Activated CD8-positive, alpha-beta memory T cell treated with anti-CD3 and anti-CD28 coated beads, Interleukin-2, amount 50 U/mL, for 4 hours (primary cell): ENCODE measurements at regions not wholly inside any gene's neighbourhood (a gene's known extent, or its start where the extent isn't known, plus 50 kb on each side); places are given as distances from the start of the nearest gene placed in this dataset.
A peak's percentile ranks its signal among the peaks of the same experiment; 100 is the strongest.

Experiments
- DNase-seq: peaks from one replicate; pipeline ENCODE4 v3.0.0-alpha.2; 2020

DNA sequence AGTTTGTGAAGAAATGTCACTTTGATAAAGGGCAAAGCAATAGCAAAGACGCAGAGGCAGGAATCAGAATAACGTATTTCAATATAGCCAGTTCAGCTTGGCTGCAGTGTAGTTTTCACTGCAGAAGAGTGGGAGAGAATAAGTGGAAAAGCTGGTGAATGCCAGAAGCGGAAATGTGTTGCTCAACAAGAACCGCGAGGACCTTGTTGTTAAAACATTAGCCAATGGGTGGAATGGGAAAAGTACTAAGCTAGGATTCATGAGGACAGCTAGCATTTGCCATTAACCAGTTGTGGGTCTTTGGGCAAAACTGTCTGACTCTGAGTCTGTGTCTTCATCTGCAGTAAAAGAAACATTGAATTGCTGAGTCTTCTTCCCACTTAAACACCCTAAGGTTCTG lies 292.9 kb upstream of the GRIP1 start:
- DNase-seq: no peak

DNA sequence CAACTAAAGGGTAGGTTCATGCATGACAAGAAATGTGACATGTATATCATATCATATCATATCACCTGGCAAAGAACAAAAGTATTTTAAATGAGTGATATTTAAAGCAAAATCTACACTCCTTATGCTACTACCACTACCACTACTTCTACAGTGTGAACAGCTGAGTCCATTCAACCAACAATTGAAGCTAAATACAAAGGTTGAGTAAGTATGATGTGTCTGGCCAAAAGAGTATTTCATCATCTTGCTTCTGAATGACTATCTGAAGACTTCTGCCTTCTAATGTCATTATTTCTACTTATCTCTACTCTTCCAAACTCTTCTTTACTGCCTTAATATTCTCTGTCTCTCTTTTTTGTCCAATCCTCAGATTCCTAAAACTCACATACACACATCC lies 292.6 kb upstream of the CAND1 start:
- DNase-seq: no peak

DNA sequence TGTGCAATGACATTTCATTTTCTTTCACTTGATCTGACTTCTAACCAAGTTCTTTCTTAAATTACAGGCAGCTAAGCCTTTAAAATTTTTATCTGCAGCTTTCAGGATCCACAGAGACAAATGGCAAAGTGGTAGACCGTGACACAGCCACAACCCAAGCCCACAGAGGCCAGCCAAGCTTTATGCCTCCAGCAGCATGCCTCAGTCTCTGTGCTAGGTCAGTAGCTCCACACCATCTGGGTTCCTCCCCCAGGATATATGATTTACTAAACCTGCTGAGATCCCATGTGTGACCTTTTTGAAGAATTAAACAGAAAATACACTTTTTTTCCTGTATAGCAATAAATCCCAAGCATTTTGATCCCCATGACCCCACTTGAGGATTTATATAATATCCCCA lies 290.4 kb upstream of the CAND1 start:
- DNase-seq: no peak

DNA sequence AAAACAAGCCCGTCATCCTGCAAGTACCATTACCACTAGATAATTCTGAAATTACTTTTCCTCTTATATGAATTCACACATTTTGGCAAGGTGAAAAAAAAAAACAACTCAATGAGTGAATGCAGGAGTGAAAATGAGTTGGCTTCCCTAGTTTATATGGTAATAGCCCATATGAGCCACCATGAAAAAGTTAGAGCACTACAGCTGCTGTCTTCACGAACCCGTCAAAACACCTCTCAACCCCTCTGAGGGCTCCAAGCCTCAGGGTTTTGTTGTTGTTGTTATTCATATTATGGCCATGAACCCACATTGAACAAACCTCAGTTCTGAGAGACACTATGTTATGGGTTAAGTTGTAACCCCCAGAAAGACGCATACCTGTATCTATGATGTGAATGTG lies 289.9 kb upstream of the CAND1 start:
- no peak for DNase-seq

DNA sequence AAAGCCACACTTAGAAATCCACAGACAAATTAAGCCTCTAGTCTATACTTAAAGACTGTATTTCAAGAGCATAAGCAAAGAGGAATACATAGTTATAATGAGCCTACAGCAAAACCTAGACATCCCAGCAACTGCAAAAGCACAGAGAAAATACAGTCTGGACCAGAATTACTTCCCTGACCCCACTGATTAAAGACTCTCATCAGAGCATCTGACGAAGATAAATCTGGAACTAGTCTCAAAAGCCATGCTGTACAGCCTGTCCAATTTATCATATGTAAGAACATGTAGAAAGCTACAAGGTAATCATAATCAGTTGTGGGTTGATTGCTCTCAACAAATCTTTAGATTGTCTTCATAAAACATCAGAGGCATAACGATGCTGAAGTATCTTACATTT lies 285.1 kb upstream of the CAND1 start:
- no peak for DNase-seq

DNA sequence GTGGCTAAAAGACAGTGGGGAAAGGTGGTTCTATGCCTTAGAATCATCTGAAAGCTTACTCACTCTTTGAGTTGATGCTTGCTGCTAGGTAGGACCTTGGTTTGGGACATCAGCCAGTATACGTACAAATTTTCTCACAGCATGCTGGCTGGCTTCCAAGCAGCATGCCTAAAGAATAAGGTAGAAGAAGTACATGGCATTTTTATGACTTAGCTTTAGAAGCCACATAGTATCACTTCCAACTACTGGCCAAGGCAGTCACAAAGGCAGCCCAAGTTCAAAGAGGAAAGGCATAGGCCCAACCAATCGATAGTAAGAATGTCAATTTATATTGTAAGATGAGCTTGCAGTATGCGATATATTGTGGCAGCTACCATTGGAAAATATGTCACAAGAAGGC lies 284.2 kb upstream of the CAND1 start:
- DNase-seq: no peak

DNA sequence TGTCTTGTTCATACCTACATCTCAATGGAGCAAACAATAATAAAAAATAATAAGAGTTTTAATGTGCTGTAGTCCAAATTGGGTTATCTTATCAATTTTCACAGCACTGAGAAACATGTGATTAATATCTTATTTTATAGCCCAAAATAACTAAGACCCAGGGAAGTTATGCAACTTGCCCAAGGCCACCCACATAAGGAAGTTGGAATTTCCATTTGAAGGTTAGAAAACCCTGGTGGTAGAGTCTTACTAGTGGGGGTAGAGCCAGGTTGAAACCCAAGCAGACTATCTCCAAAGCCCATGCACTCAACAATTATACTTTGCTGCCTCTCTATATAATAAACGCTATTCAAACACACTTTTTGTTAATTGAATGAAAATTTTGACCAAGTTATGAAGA lies 270.0 kb upstream of the CAND1 start:
- no peak for DNase-seq

DNA sequence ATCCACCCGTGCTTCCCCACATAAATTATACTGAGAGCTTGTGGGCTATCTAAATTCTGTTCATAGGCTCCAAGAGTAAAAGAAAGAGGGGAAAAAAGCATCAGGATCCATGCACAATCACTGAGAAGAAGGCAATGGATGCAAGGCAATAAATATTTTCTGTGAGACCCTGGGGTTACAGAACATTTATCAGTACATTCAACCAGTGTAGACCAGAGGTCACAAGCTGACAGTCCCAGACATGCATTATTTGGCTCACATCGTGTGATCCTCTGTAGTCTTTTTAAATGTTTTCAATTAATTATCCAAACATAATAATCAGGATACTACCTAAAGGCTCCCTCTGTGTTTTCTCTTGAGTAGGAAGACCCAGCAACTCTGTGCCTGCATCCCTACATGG lies 267.9 kb upstream of the CAND1 start:
- DNase-seq: no peak

DNA sequence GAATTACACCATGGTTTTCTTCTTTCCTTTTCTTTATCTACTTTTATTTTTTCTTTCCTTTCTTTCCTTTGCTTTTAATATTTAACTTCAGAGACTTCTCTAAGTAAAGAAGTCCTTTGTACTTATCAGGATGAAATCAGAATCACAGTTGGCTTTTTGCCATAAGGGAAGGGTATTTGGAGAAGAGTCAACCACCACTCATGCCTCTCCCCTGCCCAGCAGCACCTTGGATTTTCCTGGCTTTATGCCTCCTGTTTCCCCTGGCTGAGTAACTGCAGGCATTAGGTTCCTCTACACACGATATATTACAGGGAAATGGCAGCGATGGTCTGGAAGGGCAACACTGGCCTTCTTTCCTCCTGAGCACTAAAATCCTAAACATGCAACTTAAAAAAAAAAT lies 266.4 kb upstream of the CAND1 start:
- DNase-seq: no peak

DNA sequence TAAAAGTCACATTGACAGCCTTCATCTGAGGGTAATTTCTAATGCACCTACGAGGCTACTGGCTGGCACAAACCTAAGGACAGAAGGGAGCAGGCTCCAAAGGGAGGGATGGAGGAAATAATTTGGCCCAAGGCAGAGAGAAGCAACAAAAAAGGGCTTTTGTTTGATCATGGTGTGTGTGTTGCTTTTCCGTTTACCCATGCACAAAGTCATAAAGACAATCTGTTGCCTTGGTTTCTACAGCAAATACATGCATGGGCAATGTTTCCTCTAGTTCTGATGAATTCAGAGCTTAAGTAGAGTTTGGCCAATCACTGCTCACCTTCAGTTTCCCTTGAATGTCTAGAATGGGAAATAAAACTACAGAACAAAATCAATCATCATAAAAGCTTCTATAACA lies 262.5 kb upstream of the CAND1 start:
- DNase-seq: no peak

DNA sequence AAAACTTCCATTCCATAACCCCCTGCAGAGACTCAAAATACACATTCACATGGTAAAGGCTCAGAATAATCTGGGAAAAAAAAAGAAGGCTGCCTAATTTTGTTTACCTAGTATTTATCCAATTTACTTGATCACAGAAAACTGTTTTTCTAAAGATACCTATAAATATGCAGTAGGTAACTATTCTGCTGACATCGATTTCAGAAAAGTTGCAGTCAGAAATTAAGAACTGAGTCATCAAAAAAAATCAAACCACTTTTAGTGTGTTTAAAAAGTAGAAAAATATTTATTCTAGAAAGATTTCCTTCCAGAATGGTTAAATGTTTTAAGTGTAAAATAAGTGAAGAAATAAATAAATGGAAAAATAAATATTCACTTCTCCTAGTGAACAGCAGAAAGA lies 254.5 kb upstream of the CAND1 start:
- DNase-seq: no peak

DNA sequence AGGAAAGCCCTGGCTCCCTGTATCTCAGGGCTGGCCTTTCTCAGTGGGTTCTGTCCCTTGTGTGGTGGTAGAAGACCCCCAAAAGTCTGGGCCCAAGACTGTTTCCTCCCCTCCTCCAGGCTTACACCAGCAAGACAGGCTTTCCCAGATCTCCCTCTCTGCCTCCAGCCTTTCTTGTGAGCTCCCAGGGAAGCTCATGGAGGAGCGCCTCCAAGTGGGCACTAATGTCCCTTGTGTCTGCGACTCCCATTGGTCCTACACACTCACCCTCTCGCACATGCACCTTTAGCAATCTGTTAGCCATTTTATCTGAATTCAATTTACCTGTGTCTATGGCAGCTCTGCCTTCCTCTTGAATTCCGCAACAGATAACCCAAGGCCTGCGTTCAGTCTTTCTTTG lies 251.1 kb upstream of the CAND1 start:
- no peak for DNase-seq

DNA sequence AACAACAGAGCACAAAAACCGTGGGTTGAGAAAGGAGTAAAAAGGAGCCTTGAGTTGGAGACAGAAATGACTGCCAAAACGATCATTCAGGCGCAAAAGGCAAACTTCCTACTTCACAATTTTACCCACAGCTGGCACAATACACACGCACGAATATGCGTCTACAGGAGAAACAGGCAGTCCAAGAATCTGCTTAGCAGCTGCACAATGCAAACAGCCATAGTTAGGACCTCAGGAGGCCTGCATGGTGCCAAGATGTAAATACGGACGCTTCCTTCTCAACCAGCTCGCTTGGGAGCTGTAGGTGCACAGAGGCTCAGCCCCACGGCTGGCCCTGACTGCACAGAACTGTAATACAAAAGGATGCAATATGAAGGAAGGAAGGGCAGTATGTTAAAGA lies 250.1 kb upstream of the CAND1 start:
- no peak for DNase-seq

DNA sequence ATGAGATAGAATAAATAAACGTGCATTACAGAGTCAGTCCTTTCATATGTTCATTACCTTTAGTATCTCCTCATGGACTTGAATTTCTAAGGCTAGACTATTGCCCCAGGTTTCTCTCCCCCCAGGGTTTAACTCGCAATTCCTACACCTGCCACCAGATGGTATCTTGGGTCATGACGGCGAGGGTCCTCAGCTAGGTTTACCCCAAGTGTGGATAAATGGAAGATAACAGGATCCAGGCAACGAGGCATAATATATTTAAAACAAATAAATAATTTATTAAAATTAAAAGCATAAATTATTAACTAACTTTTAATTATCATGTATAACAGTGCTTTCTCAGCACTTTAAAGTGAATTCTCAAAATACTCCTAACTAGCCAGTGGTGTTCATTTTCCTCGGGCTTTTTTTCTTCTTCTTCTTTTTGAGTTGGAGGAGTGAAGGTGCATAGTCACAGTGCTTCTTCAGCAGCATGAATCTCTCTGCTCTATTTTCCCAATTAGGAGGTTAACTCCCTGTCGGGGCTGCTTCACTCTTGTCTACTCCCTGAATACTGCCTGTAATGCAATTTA lies 243.5 kb upstream of the CAND1 start:
- DNase-seq: peak; percentile 57

DNA sequence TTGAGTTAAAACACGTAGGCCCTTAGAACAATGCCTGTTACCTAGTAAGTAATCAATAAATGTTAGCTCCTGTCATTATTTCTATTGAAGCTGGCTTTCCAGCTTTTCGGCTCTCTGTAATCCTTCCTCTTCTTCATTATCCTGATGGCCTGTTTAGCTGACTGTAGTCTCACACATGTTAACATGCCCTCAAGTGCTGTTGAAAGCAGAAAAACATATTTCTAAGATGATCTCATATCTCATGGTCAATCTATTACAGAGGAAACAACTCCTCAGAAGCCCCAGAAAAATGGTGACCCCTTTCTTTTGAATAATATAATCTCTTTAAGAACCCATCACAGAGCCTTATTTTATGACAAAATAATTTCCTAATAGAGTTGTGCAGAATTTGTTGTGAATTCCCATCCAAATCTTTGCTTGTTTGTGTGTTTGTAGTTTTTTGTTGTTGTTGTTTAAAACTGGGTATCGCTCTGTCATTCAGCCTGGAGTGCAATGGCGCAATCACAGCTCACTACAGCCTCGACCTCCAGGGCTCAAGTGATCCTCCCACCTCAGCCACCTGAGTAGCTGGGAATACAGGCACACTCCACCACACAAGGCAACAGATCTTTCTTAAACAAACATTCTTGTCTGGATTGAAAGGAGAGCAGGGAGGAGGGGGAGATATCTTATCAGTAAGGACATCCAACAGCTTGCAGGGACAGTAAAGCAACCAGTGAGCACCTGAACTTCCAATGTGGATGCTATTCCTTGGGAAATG lies 242.5 kb upstream of the CAND1 start:
- DNase-seq: no peak

DNA sequence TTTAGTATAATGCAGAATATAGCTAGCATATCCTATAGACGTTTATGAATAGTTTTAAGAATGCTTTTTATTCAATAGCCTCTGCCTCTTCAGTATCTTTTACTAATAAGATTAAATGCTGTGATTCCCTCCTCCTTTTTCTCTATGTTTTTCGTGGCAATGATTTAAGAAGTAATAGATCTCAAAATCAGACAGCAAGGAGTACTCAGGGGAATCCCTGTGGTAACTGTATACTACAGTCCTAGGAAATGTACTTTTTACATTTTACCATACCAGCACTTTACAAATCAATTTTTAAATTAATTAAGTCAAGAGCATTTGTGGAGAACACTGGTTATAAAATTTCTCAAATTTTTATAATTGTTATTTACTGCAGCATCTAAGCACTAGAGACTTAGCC lies 240.6 kb upstream of the CAND1 start:
- no peak for DNase-seq

DNA sequence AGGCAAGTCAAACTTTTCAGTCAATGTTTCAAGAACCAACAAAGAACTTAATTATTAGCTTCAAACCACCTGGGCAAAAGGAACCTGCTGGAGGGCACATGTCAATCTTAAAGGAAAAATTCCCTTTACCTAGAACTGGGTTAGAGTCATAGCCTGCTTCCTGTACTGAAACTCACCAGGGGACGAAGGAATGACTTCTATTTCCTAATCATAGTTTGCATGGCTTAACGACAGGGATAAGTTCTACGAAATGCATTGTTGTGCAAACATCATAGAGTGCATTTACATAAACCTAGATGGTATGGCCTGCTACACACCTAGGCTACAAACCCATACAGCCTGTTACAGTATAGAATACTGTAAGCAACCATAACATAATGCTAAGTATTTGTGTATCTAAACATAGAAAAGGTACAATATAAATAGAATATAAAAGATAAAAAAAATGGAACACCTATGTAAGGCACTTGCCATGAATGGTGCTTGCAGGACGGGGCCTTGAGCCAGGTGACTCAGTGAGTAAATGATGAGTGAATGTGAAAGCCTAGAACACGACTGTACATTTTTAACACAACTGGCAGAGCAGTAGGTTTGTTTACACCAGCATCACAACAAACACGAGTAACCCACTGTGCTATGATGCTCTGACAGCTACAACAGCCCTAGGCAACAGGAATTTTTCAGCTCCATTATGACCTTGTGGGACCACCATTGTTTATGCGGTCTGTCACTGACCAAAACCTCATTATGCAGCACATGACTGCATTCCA lies 234.9 kb upstream of the CAND1 start:
- DNase-seq: no peak

DNA sequence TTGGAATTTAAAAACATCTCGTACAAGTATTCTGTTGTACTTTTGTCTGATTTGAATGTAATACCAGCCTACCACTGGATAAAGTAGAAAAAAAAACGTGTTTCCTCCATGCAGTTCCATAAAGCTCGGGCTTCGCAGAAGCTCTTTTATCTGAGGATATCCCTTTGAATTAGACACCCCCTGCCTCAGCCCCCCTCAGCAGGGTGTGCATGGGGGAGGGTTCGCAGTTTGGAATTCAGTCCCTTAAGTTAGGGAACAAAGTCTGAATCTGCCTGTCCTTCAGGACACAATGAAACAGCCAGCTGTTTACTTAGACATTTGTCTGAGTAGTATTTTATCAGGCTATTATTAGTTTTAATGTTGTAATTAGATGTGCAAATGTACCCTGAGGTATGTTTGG lies 234.0 kb upstream of the CAND1 start:
- no peak for DNase-seq

DNA sequence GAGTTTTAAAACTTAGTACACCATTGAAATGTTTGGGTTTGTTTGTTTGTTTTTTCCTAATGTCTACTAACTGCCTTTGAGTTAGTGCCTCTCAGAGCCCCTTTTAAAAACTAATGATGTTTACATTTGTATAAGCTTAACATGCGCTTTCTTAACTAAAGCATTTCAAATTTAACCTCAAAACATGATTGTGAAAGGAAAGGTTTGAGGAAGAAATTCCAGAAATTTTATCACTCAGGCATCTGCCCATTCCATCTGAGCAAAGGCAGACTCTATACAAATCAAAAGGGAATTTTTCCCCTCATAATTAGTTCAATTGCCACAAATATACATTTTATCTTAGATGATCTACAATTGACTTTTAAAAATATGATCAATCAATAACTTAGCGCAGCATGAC lies 230.7 kb upstream of the CAND1 start:
- DNase-seq: no peak

DNA sequence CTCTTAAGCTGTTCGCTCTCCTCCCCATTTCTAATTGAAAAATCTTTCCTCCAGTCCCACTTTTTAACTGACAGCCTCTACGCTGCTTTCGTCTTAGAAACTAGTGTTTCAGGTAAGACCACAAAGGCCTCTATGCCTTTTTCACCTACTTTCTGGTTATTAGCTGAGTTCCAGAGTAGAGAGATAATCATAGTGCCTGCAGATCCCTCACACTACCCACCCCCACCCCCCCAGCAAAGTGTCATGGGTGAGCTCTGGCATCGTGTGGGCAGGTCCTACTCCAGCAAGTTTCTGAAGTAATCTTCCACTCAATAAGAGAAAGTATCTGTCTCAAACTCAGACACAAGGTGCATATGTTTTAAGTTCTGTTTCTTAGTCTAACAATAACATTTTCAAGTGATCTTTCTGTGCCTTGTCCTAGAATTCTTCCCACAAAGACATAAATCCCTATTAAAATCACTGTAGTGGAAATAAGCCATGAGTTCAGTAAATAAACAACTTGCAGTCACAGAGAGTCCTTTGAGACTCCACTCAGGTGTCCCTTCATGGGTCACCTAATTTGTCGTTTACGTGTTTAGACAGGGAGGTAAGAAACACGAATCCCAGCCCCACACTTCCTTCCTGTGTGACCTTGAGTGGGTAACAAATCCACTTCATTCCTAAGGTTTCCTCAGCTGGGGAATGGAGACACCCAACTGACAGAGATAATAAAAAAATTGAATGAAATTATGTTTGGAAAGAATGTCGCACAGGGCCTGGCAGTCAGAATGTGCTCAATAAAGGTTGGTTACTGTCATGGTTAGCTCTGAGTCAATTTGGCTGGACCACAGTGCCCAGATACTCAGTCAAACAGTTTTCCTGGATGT lies 228.9 kb upstream of the CAND1 start:
- no peak for DNase-seq

DNA sequence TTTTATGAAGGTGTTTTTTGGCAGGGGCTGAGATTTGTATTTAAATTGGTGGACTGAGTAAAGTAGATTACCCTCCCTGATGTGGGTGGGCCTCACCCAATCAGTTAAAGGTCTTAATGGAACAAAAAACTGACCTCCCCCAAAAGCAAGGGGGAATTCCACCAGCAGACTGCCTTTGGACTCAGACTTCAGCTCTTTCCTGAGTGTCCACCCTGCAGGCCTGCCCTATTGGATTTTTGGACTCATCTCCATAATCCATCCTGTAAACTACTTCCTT lies 228.4 kb upstream of the CAND1 start:
- no peak for DNase-seq

DNA sequence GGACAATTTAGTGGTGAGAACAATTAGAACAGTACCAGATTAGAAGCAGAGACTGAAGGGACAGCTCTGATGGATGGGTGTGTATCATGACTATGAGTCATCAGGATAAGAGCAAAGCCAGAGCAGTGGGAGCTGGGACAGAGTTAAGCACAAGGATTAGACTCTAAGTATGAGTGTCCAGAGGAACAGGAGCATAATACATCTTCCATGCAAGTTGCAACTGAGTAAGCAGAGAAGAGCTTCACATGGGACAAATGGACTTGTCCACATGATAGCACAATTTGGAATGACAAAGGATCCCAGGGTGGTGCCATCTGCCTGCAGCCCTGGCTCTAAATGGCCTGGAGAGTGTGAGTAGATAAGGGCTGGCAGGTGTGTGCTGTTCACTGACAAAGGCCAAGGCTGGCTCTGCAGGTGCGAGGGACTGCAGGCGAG lies 226.4 kb upstream of the CAND1 start:
- DNase-seq: no peak

DNA sequence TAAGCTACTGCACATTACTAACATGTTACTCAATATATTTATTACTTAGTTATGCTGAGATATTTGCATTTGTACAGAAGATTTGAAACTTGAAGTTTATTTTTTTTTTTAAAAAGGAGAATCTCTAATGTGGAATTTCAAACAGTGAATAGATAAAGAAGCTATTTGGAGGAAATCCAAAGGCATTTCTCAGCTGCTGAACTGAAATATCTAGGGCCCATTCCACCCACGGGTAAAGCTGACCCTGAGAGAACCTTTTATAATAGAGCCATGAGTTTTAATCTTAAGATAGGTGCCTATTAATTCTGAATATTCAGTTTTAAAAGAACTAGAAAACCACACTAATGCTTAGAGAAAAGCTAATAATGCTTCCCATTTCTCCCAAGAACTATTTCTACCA lies 225.4 kb upstream of the CAND1 start:
- no peak for DNase-seq

DNA sequence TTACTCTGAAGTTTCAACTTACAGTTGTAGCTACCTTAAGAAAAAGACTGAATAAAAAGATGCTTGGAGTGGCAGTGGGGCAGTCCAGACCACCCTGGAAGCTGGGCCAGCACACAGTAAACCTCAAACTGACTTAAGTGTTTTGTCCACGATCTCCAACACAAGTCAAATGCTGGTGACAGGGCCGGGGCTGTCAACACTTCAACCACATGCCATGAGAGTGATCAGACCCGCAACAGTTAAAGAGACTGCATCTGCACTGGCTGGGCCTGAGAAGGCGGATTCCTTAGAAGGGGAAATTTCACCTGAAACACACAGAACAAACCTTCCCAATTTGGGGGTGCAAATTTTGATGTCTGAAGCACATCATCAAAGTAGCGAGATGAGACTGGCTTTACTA lies 223.5 kb upstream of the CAND1 start:
- DNase-seq: no peak
